Fibroblast of skin of abdomen (primary cell): ENCODE measurements at regions not wholly inside any gene's neighbourhood (a gene's known extent, or its start where the extent isn't known, plus 50 kb on each side); places are given as distances from the start of the nearest gene placed in this dataset.

Experiments
- DNase-seq: peaks from one replicate; pipeline ENCODE4 v3.0.0-alpha.2; 2013

DNA sequence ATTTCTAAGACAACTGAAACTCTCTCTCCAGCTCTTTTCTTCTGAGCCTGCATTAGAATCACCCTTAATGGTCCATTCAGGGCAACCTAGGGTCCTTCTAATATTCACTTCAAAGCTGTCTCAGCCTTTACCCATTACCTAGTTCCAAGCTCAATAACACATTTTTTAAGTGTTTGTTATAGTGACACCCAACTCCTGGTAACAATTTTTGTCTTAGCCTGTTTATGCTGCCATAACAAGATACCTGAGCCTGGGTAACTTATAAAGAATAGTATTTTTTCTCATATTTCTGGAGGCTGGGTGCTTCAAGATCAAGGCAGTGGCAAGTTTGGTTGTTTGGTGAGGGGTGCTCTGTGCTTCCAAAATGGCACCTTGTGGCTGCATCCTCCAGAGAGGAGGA is 531.5 kb upstream of the USP24 start:
- no peak for DNase-seq

DNA sequence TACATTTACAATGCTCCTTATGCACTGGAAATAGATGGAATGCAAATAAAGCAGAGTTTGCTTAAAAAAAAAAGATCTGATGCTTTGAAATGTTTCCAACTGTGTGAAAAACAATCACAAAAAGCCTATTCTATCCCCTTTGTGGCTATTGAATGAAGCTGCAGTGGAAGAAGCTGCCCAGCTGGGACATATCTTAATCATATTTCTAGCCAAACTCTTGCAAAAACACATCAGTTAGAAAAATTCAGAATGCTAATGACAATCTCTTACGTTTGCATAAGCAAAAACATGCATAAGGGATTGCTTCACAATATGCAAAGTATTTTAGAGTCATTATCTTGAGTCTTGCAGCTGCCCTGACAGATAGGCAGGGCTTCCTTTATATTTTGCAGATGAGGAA is 526.4 kb upstream of the USP24 start:
- peak; percentile 81 for DNase-seq

DNA sequence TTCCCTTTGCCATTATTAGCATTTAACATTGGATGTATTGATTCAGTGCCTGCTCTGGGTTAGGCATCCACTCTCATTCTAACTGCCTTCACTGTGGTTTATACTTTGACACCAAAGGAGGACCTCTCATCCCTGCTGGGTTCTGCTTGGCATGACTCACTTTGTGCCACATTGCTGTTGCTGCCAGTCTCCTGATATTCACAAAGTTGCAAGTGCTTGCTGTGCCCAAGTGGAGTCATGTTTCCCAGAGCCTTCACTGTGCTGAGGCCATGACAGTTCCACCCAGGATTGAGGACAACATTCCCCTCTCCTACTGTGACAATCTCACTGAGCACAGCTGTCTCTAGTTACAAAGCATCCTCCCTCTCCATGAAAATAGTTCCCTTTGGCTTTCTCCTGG is 519.9 kb upstream of the USP24 start:
- no peak for DNase-seq

DNA sequence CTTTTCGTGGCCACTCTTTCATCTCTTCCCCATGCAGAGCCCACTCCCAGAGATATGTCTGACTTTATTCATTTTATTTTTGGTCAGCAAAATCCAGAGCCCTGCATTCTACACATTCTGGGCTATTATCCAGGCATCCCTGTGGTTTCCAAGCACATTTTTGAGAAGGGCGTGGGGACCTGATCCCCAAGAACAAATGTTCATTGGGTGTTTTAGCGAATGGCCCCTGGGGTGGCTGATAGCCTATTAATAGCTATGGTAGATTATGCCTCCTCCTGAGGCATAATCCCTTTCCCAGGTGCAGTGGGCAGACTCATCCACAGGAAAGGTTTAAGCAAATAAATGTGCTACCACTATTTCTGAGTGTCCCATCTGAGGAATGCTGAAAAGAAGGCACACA is 511.8 kb upstream of the USP24 start:
- DNase-seq = peak; percentile 93

DNA sequence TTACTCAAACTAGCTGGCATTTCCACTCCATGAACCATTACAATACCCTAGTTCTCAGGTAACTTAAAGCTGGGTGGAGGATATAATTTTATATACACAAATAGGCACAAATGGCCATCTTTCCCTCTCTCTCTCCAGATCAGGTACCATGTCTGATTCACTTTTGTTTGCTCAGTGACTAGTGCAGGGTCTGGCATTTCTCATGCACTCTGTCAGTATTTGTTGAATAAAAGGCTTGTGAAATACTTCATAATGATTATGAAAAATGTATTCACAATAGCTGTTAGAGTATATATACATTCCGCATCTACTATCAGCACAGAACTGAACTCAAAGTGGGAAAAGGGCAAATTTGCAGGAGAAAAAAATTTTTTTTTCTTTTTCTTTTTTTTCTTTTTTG is 510.2 kb upstream of the USP24 start:
- DNase-seq = peak; percentile 50

DNA sequence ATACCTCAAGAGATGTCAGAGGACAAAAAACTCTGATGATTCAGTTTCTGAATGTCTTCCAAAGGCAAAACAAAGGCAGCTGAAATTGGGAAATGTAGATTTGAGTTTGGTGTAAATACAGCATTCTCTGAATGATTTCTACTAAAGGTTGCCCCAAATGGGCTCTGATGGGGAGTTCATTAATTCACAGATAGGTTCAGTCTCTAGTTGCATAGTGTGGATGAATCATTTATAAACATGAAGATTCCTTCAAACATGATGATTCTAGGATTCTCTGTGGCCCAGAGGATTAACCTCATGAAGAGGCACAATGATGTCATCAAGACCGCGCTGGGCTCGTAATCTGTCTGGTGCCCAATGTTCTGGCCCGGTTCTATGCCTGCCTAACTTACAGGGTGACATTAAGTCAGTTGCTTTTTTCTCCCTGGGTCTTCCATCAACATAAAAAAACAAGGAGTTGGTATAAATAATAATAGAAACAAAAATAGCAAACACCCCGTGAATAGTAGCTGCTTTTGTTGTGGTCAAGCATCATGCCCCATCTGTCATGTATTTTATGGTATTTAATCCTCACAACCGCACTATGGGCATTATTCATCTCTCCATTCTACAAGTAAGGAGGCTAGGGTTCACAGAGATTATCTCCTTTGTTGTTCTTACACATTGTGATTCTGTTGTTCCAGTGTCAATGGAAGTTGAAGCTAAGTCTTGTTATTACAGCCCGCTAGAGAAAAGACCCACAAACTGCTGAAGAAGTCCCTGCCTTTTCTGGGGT is 509.6 kb upstream of the USP24 start:
- peak; percentile 94 for DNase-seq

DNA sequence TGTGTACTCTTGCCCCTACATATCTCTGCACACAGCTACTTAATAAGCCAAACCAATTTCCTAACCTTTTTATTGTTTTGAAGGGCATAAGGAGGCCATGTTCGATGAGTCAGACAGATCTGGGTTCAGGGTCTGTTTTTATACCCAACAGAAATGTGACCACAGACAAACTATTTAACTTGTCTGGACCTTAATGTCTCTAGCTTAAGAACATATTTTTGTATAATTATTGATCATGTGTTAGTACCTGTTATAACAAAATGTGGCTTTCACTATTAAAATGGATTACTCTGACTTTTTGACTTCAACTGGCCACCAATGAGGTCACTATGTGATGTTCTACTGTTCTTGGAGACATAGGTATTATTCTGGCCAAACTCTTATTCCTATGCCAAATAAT is 507.8 kb upstream of the USP24 start:
- DNase-seq = no peak

DNA sequence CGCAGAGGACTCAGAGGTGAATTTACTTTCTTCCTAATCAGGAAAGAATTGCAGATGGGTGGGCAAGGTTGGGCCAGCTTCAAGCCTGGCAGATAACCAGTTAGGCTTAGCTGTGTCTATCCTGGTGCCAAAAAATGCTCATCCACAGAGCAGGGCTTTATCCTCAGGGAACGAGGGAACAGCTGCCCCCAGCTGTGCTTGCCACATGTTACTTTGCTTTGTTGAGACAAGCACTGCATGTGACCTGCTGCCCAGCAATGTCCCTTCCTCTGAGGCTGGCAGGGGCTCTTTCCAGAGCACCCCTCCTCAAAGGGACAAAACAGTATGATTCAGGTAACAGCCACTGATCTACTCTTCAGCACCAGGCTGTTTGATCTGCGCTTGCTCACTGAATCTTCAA is 505.1 kb upstream of the USP24 start:
- DNase-seq = no peak

DNA sequence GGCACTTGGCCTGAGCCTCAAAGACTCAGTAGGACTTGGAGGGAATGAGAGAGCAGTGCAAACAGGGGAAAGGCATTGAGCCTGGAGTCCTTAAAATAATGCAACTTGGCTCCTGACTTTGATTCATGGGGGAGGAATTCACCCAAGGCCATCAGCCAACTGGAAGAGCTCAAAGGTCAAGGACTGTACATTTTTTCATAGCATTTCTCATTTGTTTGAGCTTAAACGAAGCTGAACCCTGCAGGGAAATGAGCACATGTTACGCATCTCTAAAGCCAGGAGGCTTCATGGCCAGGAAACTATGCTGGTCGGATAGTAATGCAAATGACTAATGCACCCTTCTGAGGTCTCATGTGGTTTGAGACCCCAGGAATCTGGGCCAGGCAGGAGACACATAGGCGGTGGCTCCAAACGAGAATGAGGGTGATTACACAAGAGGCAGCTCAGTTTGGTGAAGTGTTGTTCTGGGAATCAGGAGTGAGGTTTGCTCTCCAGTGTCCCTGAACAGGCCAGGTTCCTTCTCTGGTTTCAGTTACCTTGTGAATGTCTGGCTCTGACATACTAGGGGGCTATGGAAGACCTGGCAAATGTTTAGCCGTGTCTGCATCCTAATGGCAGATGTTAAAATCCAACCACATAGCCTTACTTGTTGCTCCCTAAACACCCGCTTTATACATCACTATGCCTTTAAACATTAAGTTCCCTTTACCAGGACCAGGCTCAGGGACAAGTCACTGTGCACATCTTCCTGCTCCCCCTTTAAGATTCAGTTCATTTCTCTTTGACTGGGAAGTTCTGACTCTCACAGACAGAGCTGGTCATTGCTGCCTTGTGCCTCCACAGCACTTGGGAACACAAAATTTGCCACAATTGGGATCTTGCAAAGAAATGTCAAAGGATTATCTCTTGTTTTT is 503.9 kb upstream of the USP24 start:
- peak; percentile 100 for DNase-seq

DNA sequence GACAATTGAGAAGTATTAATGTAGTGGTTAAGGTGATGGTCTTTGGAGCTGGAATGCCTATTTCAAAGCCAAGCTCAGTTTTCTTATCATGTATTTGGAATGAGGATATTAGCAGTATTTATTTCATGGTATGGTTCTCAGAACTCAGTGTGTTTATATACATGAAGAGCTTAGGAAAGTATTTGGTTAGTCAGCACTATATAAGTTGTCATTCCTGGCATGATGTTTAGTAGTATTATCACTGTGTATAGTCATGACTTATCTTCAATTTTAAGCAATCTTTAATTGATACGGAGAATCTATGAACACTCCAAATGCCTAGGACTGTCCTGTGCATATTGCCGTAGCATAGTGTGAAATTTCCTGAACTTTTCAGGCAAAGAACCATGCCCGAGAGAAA is 501.9 kb upstream of the USP24 start:
- peak; percentile 64 for DNase-seq

DNA sequence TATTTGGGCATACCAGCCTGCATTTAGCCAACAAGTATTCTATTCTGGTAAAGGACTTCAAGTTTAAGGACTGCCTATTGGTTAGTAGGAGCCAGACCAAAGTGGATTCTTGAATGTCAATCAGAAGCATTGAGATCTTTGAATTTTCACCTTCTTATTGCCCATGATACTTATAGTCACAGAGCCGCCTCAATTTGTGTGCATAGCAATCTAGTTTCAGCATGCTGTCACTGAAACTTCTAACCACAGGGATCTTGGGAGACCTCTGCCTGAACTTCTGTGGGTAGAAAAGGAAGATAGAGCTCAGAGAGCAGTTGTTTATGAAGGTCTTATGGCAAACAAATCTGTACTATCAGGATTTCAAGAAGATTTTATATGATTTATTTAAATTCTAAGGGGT is 501.4 kb upstream of the USP24 start:
- DNase-seq = peak; percentile 65

DNA sequence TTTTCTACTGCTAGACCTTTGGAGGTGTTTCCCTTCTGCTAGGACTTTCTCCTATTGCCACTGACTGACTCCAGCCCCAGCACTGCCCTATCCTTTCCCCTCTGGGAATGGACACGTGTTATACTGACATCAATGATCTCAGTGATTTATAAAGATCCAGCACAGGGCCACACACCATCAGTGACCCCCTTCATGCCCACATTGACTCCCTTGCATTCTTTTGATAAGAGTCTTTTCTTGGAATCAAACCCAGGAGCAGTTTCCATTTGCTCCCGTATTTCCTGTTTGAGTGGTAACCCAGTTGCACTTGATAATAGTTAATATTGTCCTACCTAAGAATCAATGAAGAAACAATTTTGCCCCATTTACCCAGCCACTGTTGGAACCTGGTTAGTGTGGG is 501.0 kb upstream of the USP24 start:
- no peak for DNase-seq

DNA sequence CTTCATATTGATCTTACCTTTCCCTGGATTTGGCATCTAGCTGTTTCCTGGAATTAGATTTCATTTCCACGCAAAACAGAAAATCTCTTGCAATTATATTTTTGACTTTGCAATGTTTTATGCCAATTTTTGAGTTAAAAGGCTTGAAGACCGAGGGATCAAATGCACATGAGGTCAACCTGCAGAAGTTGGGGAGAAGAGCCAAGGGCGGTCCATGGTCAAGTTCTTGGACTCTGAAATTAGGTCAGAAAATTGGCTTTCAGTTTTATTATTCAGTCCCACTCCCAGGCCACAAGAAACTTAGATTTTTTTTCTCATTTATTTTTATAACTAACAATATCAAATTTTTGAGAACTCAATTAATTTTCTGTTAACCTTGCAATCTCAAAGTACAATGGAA is 499.1 kb upstream of the USP24 start:
- DNase-seq = no peak

DNA sequence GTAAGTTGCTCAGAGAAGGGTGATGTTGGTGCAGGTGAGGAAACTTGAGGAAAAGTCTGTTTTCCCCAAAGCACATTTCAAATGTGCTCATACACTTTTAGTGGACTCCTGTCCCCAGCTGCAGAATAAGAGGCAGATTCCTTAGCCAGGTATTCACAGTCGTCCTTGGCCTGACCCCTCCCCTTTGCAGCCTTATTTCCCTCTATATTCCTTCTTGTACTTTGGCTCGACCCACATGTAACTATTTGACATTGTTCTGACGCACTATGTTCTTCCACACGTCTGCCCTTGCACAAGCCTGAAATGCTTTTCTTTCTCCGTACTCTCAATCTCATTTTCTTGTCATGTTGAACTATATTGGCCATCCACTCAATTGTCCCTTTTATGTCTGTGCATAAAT is 498.4 kb upstream of the USP24 start:
- no peak for DNase-seq

DNA sequence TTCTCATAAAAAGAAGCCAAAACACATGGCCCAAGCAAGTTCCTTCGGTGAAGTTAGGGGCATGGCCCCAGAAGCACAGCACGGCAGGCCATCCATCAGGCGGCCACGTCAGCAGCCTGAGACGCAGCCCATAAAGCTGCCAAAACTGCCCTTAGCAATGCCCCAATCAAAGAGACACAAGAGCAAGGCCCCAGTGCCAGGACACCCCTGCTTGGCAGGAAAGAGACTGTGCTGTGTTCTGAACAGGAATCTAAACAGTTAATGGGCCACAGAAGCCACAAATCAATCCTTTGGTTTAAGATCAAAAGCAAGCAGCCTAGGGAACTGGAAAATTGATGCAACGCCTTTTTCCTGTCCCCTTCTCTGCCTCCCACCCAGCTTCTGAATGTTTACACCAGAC is 497.0 kb upstream of the USP24 start:
- peak; percentile 86 for DNase-seq

DNA sequence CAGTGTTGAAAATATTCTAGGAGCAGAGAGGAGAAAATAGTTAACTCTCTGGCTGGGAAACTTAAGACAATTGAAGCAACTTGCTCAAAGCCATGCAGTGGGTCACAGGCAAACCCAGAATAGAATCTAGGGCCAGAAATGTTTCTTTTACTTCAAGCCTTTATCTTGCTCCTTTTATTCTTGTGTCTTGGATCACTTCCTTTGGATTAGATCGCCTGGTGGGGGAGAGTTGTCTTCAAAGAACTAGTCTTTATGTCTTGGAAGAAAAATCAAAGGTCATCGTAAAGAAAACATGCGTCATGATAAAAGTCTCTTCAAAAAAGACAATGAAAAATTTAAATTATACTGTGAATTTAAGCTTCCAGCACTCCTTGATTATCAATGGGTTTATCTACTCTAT is 493.6 kb upstream of the USP24 start:
- no peak for DNase-seq

DNA sequence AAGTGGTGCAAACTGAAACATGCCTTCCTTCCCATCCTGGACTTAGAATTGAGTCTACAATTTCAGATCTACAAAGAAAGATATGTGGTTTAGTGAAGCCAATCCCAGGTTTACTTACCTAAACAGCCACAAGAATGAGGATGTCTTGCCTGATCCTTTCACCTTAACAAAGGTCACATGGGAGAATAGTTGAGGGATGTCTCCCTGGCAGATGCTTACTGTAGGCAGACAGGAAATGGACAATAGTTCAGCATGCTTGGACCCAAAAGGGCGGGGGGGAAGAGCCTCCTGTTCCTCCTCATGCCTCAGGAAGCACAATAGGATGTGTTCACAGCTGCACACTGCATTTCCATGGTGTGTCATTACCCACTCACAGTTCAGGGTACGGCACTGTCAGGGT is 492.7 kb upstream of the USP24 start:
- DNase-seq = no peak

DNA sequence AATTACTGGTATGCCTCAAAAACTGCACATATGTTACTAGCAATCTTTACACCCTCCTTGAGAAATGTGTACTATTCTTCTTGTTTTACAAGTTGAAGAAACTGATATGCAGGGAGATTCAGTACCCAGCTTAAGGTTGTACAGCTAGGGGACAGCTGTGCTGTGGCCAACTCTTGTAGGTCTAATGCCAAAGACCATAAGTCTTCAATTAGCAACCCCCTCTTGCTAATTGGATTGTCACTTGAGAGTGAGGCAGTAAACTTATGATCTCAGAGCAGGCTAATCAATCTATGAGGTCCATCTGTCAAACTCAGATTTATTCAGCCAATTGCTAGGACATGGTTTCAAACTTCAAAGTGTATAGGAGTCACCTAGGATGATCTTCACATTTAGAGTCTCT is 492.0 kb upstream of the USP24 start:
- no peak for DNase-seq

DNA sequence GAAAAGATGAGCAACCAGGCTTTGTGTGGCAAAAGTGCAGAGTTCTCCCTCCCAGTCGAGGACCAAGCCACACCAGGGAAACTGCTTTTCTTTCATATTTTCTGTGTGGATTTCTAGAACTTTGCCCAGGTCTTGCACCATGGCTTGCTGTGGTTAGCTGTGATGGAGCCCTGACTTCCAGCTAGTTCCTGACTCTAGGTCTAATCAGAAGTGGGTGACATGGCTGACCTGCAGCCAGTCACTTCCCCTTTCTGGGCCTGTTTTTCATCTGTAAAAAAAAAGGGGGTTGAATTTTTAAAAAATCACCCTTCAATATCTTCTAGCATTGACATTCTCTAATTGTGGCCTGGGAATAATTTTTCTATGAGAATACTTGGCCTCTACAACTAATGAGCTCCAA is 491.2 kb upstream of the USP24 start:
- DNase-seq = no peak

DNA sequence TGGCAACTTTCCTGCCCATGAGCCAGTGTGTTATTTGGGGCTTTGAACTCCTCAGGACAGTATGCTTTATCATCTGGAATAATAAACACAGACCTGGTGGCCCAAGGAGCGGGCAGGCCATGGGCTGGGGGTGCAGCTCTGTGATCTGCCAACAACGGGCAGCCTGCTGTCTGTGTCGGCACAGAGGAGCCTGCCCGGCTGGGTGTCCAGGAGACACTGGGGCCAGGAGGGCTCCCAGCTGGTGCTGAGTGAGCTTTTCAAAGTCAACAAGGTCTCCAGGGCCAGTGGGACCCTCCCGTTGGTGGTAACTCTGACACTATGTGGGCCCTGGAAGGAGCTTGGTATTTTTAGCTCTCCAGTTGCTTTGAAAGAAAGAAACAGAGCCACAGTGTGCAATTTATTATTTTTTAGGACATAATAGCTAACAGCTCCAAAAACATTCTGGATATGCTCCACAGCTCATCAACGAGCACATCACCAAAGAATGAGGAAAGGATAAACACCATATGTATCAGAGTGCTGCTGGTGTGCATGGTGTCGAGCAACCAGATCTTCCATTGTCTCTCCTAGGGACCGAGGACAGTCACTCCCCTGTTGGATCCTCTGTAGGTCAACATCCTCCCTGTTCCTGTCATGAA is 488.7 kb upstream of the USP24 start:
- DNase-seq = peak; percentile 57

DNA sequence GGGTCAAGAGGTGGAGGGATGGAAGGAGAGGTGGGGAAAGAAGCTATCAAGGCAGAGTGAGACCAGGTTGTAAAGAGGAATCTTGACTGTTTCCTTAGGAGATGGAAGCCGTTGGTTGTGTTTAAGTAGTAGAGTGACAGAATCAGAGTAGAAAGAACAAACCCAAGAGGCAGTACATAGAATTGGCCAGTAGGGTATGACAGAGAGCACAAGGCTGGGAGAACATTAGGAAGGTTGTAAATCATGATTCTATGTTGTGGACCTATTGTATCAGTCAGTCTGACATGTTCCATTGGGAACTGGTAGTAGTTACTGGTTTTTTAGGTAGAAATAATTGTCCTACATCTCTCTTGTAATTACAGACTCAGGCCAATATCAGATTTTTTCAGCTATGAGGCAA is 486.9 kb upstream of the USP24 start:
- no peak for DNase-seq

DNA sequence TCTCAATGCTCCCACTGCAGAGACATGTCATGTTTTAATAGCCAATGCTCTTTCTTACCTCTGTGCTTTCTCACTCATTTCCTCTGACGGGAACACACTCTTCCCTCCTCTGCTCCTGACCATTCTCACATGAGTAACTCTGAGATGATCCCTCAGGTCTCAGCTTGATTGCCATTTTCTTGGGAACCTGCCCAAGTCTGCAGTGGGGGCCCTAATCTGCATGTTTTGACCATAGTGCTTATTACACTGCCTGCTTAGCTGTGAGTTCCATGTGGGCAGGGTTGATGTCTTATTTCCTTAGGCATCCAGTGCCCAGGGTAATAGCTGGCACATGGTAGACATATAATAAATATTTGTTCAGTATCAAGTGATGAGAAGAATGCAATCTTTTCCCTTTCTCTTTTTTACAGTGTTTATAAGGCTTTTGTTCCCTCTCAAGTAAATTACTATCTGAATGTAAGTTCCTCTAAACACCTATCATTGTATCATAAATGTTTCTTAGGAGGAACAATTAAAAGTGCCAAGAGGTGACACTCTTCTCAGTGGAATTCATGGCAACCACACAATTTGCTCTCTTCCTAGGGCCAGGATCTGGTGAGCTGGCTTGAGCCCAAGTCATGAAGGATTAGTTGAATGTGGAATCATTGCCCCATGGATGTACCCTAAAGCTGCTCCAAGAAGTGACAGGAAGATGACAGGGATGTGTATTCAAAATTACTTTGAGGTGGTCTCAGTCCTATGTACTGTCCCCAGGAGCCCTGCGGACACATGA is 485.4 kb upstream of the USP24 start:
- peak; percentile 54 for DNase-seq

DNA sequence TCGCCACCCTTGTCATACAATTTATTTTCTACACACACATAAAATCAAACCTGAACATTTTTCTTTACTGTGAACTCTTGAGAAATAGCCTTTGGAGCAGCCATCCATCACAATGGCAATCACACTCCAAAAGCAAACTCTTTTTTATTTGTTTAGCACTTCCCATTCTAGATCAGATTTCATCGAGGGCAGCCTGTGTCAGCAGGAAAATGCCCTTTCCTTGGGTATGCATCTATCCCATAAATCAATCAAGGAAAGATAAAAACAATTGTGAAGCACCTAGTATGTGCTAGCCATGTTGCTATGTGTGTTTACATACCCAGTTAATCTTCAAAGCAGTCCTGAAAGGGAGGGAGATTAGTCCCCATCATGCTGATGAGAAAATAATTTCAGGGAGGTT is 484.1 kb upstream of the USP24 start:
- DNase-seq = no peak
